SU-DHL-6 (cell line): ENCODE measurements at regions not wholly inside any gene's neighbourhood (a gene's known extent, or its start where the extent isn't known, plus 50 kb on each side); places are given as distances from the start of the nearest gene placed in this dataset.
"Not testable (repeated sequence)": the region's sequence is repeated elsewhere in the genome, so short reads cannot be mapped to it uniquely, and the experiment has no call there.

Experiments used
- EZH2phosphoT487 ChIP-seq: fragments of 200-600 bp; sonication (generic), shearing (Covaris generic); conservative IDR thresholded peaks from 2 replicates; pipeline ENCODE4 v1.6.1; 2018; ENCODE audit warnings: mild to moderate bottlenecking, antibody characterized with exemption, low read length, moderate library complexity, mixed read lengths
- TF ChIP-seq, protein P1 (sequence below): fragments of 200-600 bp; sonication (generic); IDR thresholded peaks from one replicate; pipeline ENCODE4 v1.5.1; 2017; ENCODE audit warnings: antibody characterized with exemption, mild to moderate bottlenecking, low read length, moderate library complexity; ENCODE audit not compliant: insufficient read depth, poor library complexity, severe bottlenecking

DNA sequence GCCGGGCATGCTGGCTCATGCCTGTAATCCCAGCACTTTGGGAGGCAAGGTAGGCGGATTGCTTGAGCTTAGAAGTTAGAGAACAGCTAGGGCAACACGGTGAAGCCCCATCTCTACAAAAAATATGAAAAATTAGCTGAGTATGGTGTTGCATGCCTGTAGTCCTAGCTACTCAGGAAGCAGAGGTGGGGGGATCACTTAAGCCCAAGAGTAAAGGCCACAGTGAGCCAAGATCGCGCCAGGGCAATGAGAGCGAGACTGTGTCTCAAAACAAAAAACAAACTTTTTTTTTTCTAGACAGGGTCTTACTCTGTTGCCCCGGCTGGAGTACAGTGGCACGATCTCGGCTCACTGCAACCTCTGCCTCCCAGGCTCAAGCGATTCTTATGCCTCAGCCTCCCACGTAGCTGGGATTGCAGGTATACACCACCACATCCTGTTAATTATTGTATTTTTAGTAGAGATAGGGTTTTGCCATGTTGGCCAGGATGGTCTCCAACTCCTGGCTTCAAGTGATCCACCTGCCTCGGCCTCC, 307.5 kb downstream of the GOLGA6L6 start:
- TF ChIP-seq, protein P1, sequence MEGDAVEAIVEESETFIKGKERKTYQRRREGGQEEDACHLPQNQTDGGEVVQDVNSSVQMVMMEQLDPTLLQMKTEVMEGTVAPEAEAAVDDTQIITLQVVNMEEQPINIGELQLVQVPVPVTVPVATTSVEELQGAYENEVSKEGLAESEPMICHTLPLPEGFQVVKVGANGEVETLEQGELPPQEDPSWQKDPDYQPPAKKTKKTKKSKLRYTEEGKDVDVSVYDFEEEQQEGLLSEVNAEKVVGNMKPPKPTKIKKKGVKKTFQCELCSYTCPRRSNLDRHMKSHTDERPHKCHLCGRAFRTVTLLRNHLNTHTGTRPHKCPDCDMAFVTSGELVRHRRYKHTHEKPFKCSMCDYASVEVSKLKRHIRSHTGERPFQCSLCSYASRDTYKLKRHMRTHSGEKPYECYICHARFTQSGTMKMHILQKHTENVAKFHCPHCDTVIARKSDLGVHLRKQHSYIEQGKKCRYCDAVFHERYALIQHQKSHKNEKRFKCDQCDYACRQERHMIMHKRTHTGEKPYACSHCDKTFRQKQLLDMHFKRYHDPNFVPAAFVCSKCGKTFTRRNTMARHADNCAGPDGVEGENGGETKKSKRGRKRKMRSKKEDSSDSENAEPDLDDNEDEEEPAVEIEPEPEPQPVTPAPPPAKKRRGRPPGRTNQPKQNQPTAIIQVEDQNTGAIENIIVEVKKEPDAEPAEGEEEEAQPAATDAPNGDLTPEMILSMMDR = not testable (repeated sequence)
- not testable (repeated sequence) for TF ChIP-seq EZH2phosphoT487
